Endodermal cell (in vitro differentiated cells): ENCODE measurements at regions not wholly inside any gene's neighbourhood (a gene's known extent, or its start where the extent isn't known, plus 50 kb on each side); places are given as distances from the start of the nearest gene placed in this dataset.
"Not testable (repeated sequence)": the region's sequence is repeated elsewhere in the genome, so short reads cannot be mapped to it uniquely, and the experiment has no call there.

ENCODE experiments used
- DNase-seq: peaks from one replicate; pipeline ENCODE4 v3.0.0-alpha.2; 2017
- H3K27ac ChIP-seq: 2 replicates; pipeline ENCODE4 v1.5.1; 2013; ENCODE audit warnings: mild to moderate bottlenecking, low read depth, low read length, moderate library complexity
- H3K27me3 ChIP-seq: 2 replicates; pipeline ENCODE4 v1.6.1; 2013; ENCODE audit warnings: mild to moderate bottlenecking, low read length, moderate library complexity; ENCODE audit not compliant: insufficient read depth, control insufficient read depth, poor library complexity, severe bottlenecking
- H3K36me3 ChIP-seq: 2 replicates; pipeline ENCODE4 v1.7.0; 2013; ENCODE audit warnings: mild to moderate bottlenecking, low read length, moderate library complexity; ENCODE audit not compliant: control insufficient read depth, insufficient read depth
- H3K4me1 ChIP-seq: one replicate; pipeline ENCODE4 v1.7.0; 2013; ENCODE audit warnings: low read length; ENCODE audit not compliant: control insufficient read depth, insufficient read depth
- H3K4me3 ChIP-seq: 2 replicates; pipeline ENCODE4 v1.5.1; 2013; ENCODE audit warnings: mild to moderate bottlenecking, low read length, moderate library complexity
- H3K9ac ChIP-seq: 2 replicates; pipeline ENCODE4 v1.6.1; 2013; ENCODE audit warnings: mild to moderate bottlenecking, low read length, moderate library complexity; ENCODE audit not compliant: poor library complexity, severe bottlenecking; ENCODE audit errors: extremely low read depth
- H3K9me3 ChIP-seq: 2 replicates; pipeline ENCODE4 v1.6.1; 2013; ENCODE audit warnings: mild to moderate bottlenecking, low read length, moderate library complexity; ENCODE audit not compliant: control insufficient read depth
- H3K27ac Mint-ChIP-seq: 2 replicates; pipeline ENCODE4 v1.8.0; 2020; ENCODE audit warnings: mixed read lengths
- H3K27me3 Mint-ChIP-seq: 2 replicates; pipeline ENCODE4 v1.8.0; 2021; ENCODE audit warnings: mild to moderate bottlenecking, mixed read lengths; ENCODE audit not compliant: insufficient read depth
- H3K36me3 Mint-ChIP-seq: 2 replicates; pipeline ENCODE4 v1.8.0; 2020; ENCODE audit warnings: low read depth, mixed read lengths
- H3K4me1 Mint-ChIP-seq: 2 replicates; pipeline ENCODE4 v1.8.0; 2020; ENCODE audit warnings: mixed read lengths
- H3K4me3 Mint-ChIP-seq: 2 replicates; pipeline ENCODE4 v1.8.0; 2020; ENCODE audit warnings: mild to moderate bottlenecking, moderate library complexity, mixed read lengths
- H3K9me3 Mint-ChIP-seq: 2 replicates; pipeline ENCODE4 v1.8.0; 2020; ENCODE audit warnings: mild to moderate bottlenecking, mixed read lengths
- CTCF ChIP-seq: fragments of 200-600 bp; sonication (generic); conservative IDR thresholded peaks from 2 replicates; pipeline ENCODE4 v1.5.0; 2021; ENCODE audit warnings: antibody characterized with exemption, mild to moderate bottlenecking
- WGBS, 2 experiments: methylation state at CpG; one replicate each; pipeline versions ENCODE4 v1.1.5 to v1.1.7; 2013; ENCODE audit warnings: missing lambda C conversion rate in 2 of 2, mixed read lengths in 1 of 2; ENCODE audit not compliant: insufficient coverage in 1 of 2, insufficient read length in 1 of 2; 5-methylcytosine and 5-hydroxymethylcytosine counted together

GRCh38 chr2:40016151-40016885, 237.3 kb upstream of the THUMPD2 start:
- Mint-ChIP-seq H3K36me3 (peaks cover 6% of the 10 kb centered on the region), H3K27ac (no peak overlapping the region), H3K27me3 (no peaks in the 10 kb centered on the region), H3K9me3 (peaks cover 35% of the 10 kb centered on the region), H3K4me1 (no peaks in the 10 kb centered on the region), H3K4me3 (no peak overlapping the region)
- TF ChIP-seq CTCF = no peak
- Histone ChIP-seq H3K4me3 (no peak overlapping the region), H3K9me3 (peaks cover 21% of the 10 kb centered on the region), H3K27me3 (no peaks in the 10 kb centered on the region), H3K9ac (no peak overlapping the region), H3K27ac (no peak overlapping the region), H3K4me1 (no peaks in the 10 kb centered on the region), H3K36me3 (no peaks in the 10 kb centered on the region)
- 94% methylated on average over 1 of the region's 1 CpG; no CpG with 5 or more reads in 1 of the 2 experiments for WGBS, 2 experiments
- no peak for DNase-seq

- not testable (repeated sequence) for H3K4me3 Mint-ChIP-seq, H3K4me1 ChIP-seq, H3K27ac Mint-ChIP-seq, H3K9ac ChIP-seq, H3K4me1 Mint-ChIP-seq, H3K36me3 ChIP-seq, H3K36me3 Mint-ChIP-seq, H3K27me3 ChIP-seq, DNase-seq, H3K4me3 ChIP-seq, H3K27me3 Mint-ChIP-seq, H3K27ac ChIP-seq, H3K9me3 ChIP-seq
- WGBS, 2 experiments = 100% methylated on average over 12 of the region's 17 CpGs; no CpG with 5 or more reads in 1 of the 2 experiments
- peaks cover 15% of the 10 kb centered on the region for H3K9me3 Mint-ChIP-seq
These were observed 234.9 kb upstream of the THUMPD2 start for GRCh38 chr2:40013962-40014361.

GRCh38 chr2:40004336-40004735, 225.3 kb upstream of the THUMPD2 start:
- no peak for DNase-seq
- no peaks in the 10 kb centered on the region for H3K4me1 Mint-ChIP-seq
- WGBS, 2 experiments = 86 to 100% methylated on average over 1 of the region's 1 CpG
- no peak overlapping the region for H3K4me3 ChIP-seq
- H3K27me3 Mint-ChIP-seq = no peaks in the 10 kb centered on the region
- H3K36me3 Mint-ChIP-seq = no peaks in the 10 kb centered on the region
- H3K36me3 ChIP-seq = no peaks in the 10 kb centered on the region
- H3K27me3 ChIP-seq = no peaks in the 10 kb centered on the region
- no peaks in the 10 kb centered on the region for H3K9me3 ChIP-seq
- no peaks in the 10 kb centered on the region for H3K4me1 ChIP-seq
- H3K9ac ChIP-seq = no peak overlapping the region
- no peak overlapping the region for H3K4me3 Mint-ChIP-seq
- TF ChIP-seq CTCF = no peak
- no peak overlapping the region for H3K27ac Mint-ChIP-seq
- no peak overlapping the region for H3K27ac ChIP-seq
- H3K9me3 Mint-ChIP-seq = no peaks in the 10 kb centered on the region
